ENCODE measurements at regions not wholly inside any gene's neighbourhood (a gene's known extent, or its start where the extent isn't known, plus 50 kb on each side); places are given as distances from the start of the nearest gene placed in this dataset.

- no peaks in the 10 kb centered on the region for H3K79me1 ChIP-seq (ENCODE audit: insufficient read depth, low read depth, low read length, poor library complexity, severe bottlenecking)
- no peak overlapping the region for H2BK15ac ChIP-seq (ENCODE audit: low read depth, low read length)
- DNase-seq, result no peak
- no peaks in the 10 kb centered on the region; the same call in 1 of the 2 replicates for H3K27me3 Mint-ChIP-seq (ENCODE audit: low read depth)
- no peaks in the 10 kb centered on the region for H3K4me1 ChIP-seq (ENCODE audit: insufficient read depth, low read length)
- H2BK12ac ChIP-seq (ENCODE audit: insufficient read length, low read depth, low read length), result no peak overlapping the region
- no peaks in the 10 kb centered on the region for H3K4me1 Mint-ChIP-seq
- no peak overlapping the region for H3K56ac ChIP-seq (ENCODE audit: insufficient read length, low read depth, low read length)
- H2AK5ac ChIP-seq (ENCODE audit: insufficient read length, low read length), result no peak overlapping the region
- TF ChIP-seq CTCF (conservative IDR thresholded peaks at IDR 0.05), result no peak
- H3K18ac ChIP-seq (ENCODE audit: insufficient read length, low read depth, low read length), result no peak overlapping the region
- no peaks in the 10 kb centered on the region for H3K27me3 ChIP-seq (ENCODE audit: insufficient read depth, low read length)
- H3K27ac Mint-ChIP-seq, result no peak overlapping the region
- H3K14ac ChIP-seq (ENCODE audit: insufficient read depth, low read length), result no peak overlapping the region
- H3K4me3 Mint-ChIP-seq, result no peak overlapping the region
- no peak overlapping the region for H4K5ac ChIP-seq (ENCODE audit: insufficient read length, low read depth, low read length)
- no peak overlapping the region for H2BK5ac ChIP-seq (ENCODE audit: insufficient read length, low read length)
- H4K20me1 ChIP-seq (ENCODE audit: control insufficient read depth, insufficient read depth, insufficient read length), result no peaks in the 10 kb centered on the region
- no peak overlapping the region for H3T11ph ChIP-seq (ENCODE audit: low read length)
- H3K79me2 ChIP-seq (ENCODE audit: insufficient read depth, low read length), result no peaks in the 10 kb centered on the region
- peaks cover 5 to 6% of the 10 kb centered on the region in 2 experiments; a peak in 4 of 5 replicates for H3K9me3 Mint-ChIP-seq
- H3K4me2 ChIP-seq (ENCODE audit: insufficient read depth, insufficient read length, low read length), result no peak overlapping the region
- no peak overlapping the region for H2BK20ac ChIP-seq (ENCODE audit: low read depth, low read length, poor library complexity, severe bottlenecking)
- H3K9ac ChIP-seq (ENCODE audit: extremely low read depth, insufficient read length, low read length), result no peak overlapping the region
- peaks cover 0 to 7% (median 0%) of the 10 kb centered on the region in 3 experiments; a peak in 3 of 7 replicates for H3K36me3 Mint-ChIP-seq (ENCODE audit: insufficient read depth in 1 of 3, low read depth in 3 of 3)
- H3K4ac ChIP-seq (ENCODE audit: low read depth, low read length), result no peak overlapping the region
- no peak overlapping the region for H3K23ac ChIP-seq (ENCODE audit: insufficient read length, low read depth, low read length)
- H3K9me3 ChIP-seq (ENCODE audit: control insufficient read depth, low read depth, low read length), result no peaks in the 10 kb centered on the region
- no peak overlapping the region for H2BK120ac ChIP-seq (ENCODE audit: low read depth, low read length, poor library complexity, severe bottlenecking)
- H3K23me2 ChIP-seq (ENCODE audit: insufficient read length, low read depth, low read length, poor library complexity, severe bottlenecking), result no peaks in the 10 kb centered on the region
- no peak overlapping the region for H3K27ac ChIP-seq (ENCODE audit: insufficient read length, low read depth, low read length)
- WGBS (ENCODE audit: extremely low coverage, insufficient read length, low lambda C conversion rate), result no CpG with 5 or more reads among the region's 1 CpG
- no peak overlapping the region for H4K8ac ChIP-seq (replicated peaks; ENCODE audit: insufficient read length, low read depth, low read length)
- no peak overlapping the region for H4K91ac ChIP-seq (ENCODE audit: insufficient read length, low read depth, low read length)
- no peak overlapping the region for H2AFZ ChIP-seq (ENCODE audit: low read length)
Measured at GRCh38 chr2:226514895-226515294, 284.7 kb downstream of the IRS1 start.

Data from H9 (cell line).